Neuronal stem cell (in vitro differentiated cells): ENCODE measurements at regions not wholly inside any gene's neighbourhood (a gene's known extent, or its start where the extent isn't known, plus 50 kb on each side); places are given as distances from the start of the nearest gene placed in this dataset.

ENCODE experiments used
- DNase-seq: peaks from one replicate; pipeline ENCODE4 v3.0.0-alpha.2; 2013; ENCODE audit warnings: low spot score
- H2AFZ ChIP-seq: one replicate; pipeline ENCODE4 v1.6.1; 2013; ENCODE audit warnings: mild to moderate bottlenecking, low read length, inconsistent platforms
- H2AK5ac ChIP-seq: 2 replicates; pipeline ENCODE4 v1.6.1; 2013; ENCODE audit warnings: low read depth, mild to moderate bottlenecking, inconsistent platforms, low read length, moderate library complexity, mixed read lengths
- H2BK120ac ChIP-seq: 2 replicates; pipeline ENCODE4 v1.6.1; 2013; ENCODE audit warnings: low read depth, mild to moderate bottlenecking, inconsistent platforms, low read length, moderate library complexity, mixed read lengths
- H2BK12ac ChIP-seq: one replicate; pipeline ENCODE4 v1.6.1; 2013; ENCODE audit warnings: low read length, inconsistent platforms
- H2BK15ac ChIP-seq: 2 replicates; pipeline ENCODE4 v1.6.1; 2013; ENCODE audit warnings: mild to moderate bottlenecking, low read length, inconsistent platforms, mixed read lengths
- H2BK5ac ChIP-seq: one replicate; pipeline ENCODE4 v1.6.1; 2013; ENCODE audit warnings: inconsistent platforms, mild to moderate bottlenecking, low read length, moderate library complexity
- H3K14ac ChIP-seq: one replicate; pipeline ENCODE4 v1.6.1; 2013; ENCODE audit warnings: low read length, inconsistent platforms
- H3K18ac ChIP-seq: 2 replicates; pipeline ENCODE4 v1.6.1; 2013; ENCODE audit warnings: low read length, inconsistent platforms
- H3K23ac ChIP-seq: 2 replicates; pipeline ENCODE4 v1.6.1; 2013; ENCODE audit warnings: low read depth, mild to moderate bottlenecking, mixed read lengths, low read length, inconsistent platforms; ENCODE audit not compliant: poor library complexity
- H3K27ac ChIP-seq: replicated peaks from 3 replicates; pipeline ENCODE4 v1.5.1; 2013; ENCODE audit warnings: low read length, inconsistent platforms
- H3K27me3 ChIP-seq, 3 experiments: 2 replicates each; pipeline ENCODE4 v1.6.1; 2013; ENCODE audit warnings: low read length in 3 of 3, mild to moderate bottlenecking in 2 of 3, inconsistent platforms in 1 of 3, low read depth in 1 of 3, mixed read lengths in 1 of 3, moderate library complexity in 1 of 3; ENCODE audit not compliant: control insufficient read depth in 3 of 3, insufficient read depth in 3 of 3
- H3K36me3 ChIP-seq, 2 donors: replicated peaks in 1 of 2; 2 replicates each; pipeline ENCODE4 v1.6.1; 2013; ENCODE audit warnings: low read length in 2 of 2; ENCODE audit not compliant: control insufficient read depth in 2 of 2, insufficient read depth in 2 of 2
- H3K4ac ChIP-seq: 2 replicates; pipeline ENCODE4 v1.6.1; 2013; ENCODE audit warnings: inconsistent platforms, mild to moderate bottlenecking, low read length, moderate library complexity
- H3K4me1 ChIP-seq, 2 donors: 1 replicate in 1 of 2; 2 replicates in 1 of 2; pipeline ENCODE4 v1.6.1; 2013; ENCODE audit warnings: low read length in 2 of 2, low read depth in 1 of 2; ENCODE audit not compliant: control insufficient read depth in 2 of 2, insufficient read depth in 1 of 2
- H3K4me2 ChIP-seq: one replicate; pipeline ENCODE4 v1.6.1; 2013; ENCODE audit warnings: mild to moderate bottlenecking, low read length, inconsistent platforms; ENCODE audit not compliant: insufficient read depth, poor library complexity, severe bottlenecking
- H3K4me3 ChIP-seq, 2 donors: 2 replicates each; pipeline ENCODE4 v1.5.1; 2013; ENCODE audit warnings: low read length in 2 of 2, mild to moderate bottlenecking in 2 of 2, inconsistent platforms in 1 of 2, moderate library complexity in 1 of 2
- H3K79me1 ChIP-seq: one replicate; pipeline ENCODE4 v1.6.1; 2013; ENCODE audit warnings: low read depth, mild to moderate bottlenecking, inconsistent platforms, low read length, moderate library complexity
- H3K9ac ChIP-seq: one replicate; pipeline ENCODE4 v1.6.1; 2013; ENCODE audit warnings: mild to moderate bottlenecking, low read depth, low read length, inconsistent platforms; ENCODE audit not compliant: poor library complexity
- H3K9me3 ChIP-seq, 2 donors: replicated peaks in 1 of 2; 2 replicates each; pipeline versions ENCODE3 to v1.6.1; 2013; ENCODE audit warnings: low read length in 2 of 2, mild to moderate bottlenecking in 2 of 2, inconsistent platforms in 1 of 2, low read depth in 1 of 2, mixed read lengths in 1 of 2, moderate library complexity in 1 of 2; ENCODE audit not compliant: control insufficient read depth in 2 of 2, insufficient read depth in 1 of 2
- H4K8ac ChIP-seq: one replicate; pipeline ENCODE4 v1.6.1; 2013; ENCODE audit warnings: low read depth, mild to moderate bottlenecking, inconsistent platforms, low read length, moderate library complexity
- H4K91ac ChIP-seq: one replicate; pipeline ENCODE4 v1.6.1; 2013; ENCODE audit warnings: low read length, low read depth, mild to moderate bottlenecking, inconsistent platforms; ENCODE audit not compliant: poor library complexity
- WGBS, 2 donors: extraction: QIAGEN DNeasy Blood & Tissue Kit; methylation state at CpG; one replicate each; pipeline ENCODE4 v1.1.7; 2013; ENCODE audit warnings: missing lambda C conversion rate in 2 of 2, mixed read lengths in 1 of 2; ENCODE audit not compliant: insufficient read length in 2 of 2, insufficient replicate concordance in 1 of 2; ENCODE audit errors: extremely low coverage in 2 of 2; 5-methylcytosine and 5-hydroxymethylcytosine counted together

- H2BK5ac ChIP-seq = no peak overlapping the region
- no peak overlapping the region for H3K23ac ChIP-seq
- no peaks in the 10 kb centered on the region for H3K36me3 ChIP-seq
- H2BK15ac ChIP-seq = no peak overlapping the region
- no peak overlapping the region for H4K91ac ChIP-seq
- no peak overlapping the region for H3K14ac ChIP-seq
- no peak overlapping the region for H2AFZ ChIP-seq
- no peaks in the 10 kb centered on the region for H3K9me3 ChIP-seq
- no peak overlapping the region for H2BK120ac ChIP-seq
- H3K9ac ChIP-seq = no peak overlapping the region
- no peak overlapping the region for H3K4me2 ChIP-seq
- H2AK5ac ChIP-seq = no peak overlapping the region
- no peak overlapping the region for H4K8ac ChIP-seq
- no peak for DNase-seq
- no peak overlapping the region for H3K4me3 ChIP-seq
- no peak overlapping the region for H3K18ac ChIP-seq
- H3K4me1 ChIP-seq = no peaks in the 10 kb centered on the region
- no peak overlapping the region for H3K27ac ChIP-seq
- H3K79me1 ChIP-seq = no peaks in the 10 kb centered on the region
- no peak overlapping the region for H2BK12ac ChIP-seq
- H3K4ac ChIP-seq = no peak overlapping the region
- no peaks in the 10 kb centered on the region for H3K27me3 ChIP-seq
Measured at GRCh38 chr2:224211181-224211480, 172.0 kb upstream of the SERPINE2 start.

- Histone ChIP-seq H3K4me1 (no peaks in the 10 kb centered on the region), H3K9ac (no peak overlapping the region), H3K4ac (no peak overlapping the region), H2AK5ac (no peak overlapping the region), H3K18ac (no peak overlapping the region), H2BK5ac (no peak overlapping the region), H4K91ac (no peak overlapping the region), H3K79me1 (no peaks in the 10 kb centered on the region), H3K4me2 (no peak overlapping the region), H3K9me3 (no peaks in the 10 kb centered on the region), H3K14ac (no peak overlapping the region), H2AFZ (no peak overlapping the region), H3K4me3 (no peak overlapping the region), H2BK12ac (no peak overlapping the region), H3K27ac (no peak overlapping the region), H3K23ac (no peak overlapping the region), H2BK15ac (no peak overlapping the region), H4K8ac (no peak overlapping the region), H2BK120ac (no peak overlapping the region), H3K36me3 (no peaks in the 10 kb centered on the region), H3K27me3 (no peaks in the 10 kb centered on the region)
- WGBS, 2 donors = no CpG with 5 or more reads among the region's 6 CpGs
- DNase-seq = no peak
Measured at GRCh38 chr2:224210286-224211180, 171.4 kb upstream of the SERPINE2 start.

GRCh38 chr2:224209555-224210285 lies 170.6 kb upstream of the SERPINE2 start:
- Histone ChIP-seq H3K14ac (no peak overlapping the region), H4K8ac (no peak overlapping the region), H3K36me3 (no peaks in the 10 kb centered on the region), H2AFZ (no peak overlapping the region), H3K23ac (no peak overlapping the region), H4K91ac (no peak overlapping the region), H3K4me1 (no peaks in the 10 kb centered on the region), H3K9ac (no peak overlapping the region), H3K4me3 (no peak overlapping the region), H2BK15ac (no peak overlapping the region), H2BK120ac (no peak overlapping the region), H3K27ac (no peak overlapping the region), H3K4me2 (no peak overlapping the region), H3K79me1 (no peaks in the 10 kb centered on the region), H3K9me3 (no peaks in the 10 kb centered on the region), H2BK12ac (no peak overlapping the region), H3K27me3 (no peaks in the 10 kb centered on the region), H2AK5ac (no peak overlapping the region), H3K4ac (no peak overlapping the region), H2BK5ac (no peak overlapping the region), H3K18ac (no peak overlapping the region)
- no peak for DNase-seq
- no CpG with 5 or more reads among the region's 9 CpGs for WGBS, 2 donors

- no peaks in the 10 kb centered on the region for H3K36me3 ChIP-seq
- no peak overlapping the region for H4K8ac ChIP-seq
- H3K27me3 ChIP-seq = no peaks in the 10 kb centered on the region
- H3K79me1 ChIP-seq = no peaks in the 10 kb centered on the region
- no peak overlapping the region for H2BK12ac ChIP-seq
- no peaks in the 10 kb centered on the region for H3K4me1 ChIP-seq
- H3K4me2 ChIP-seq = no peak overlapping the region
- H3K27ac ChIP-seq = no peak overlapping the region
- H3K4me3 ChIP-seq = no peak overlapping the region
- H3K9ac ChIP-seq = no peak overlapping the region
- no peak overlapping the region for H2BK15ac ChIP-seq
- H3K23ac ChIP-seq = no peak overlapping the region
- no peak overlapping the region for H2AFZ ChIP-seq
- H3K4ac ChIP-seq = no peak overlapping the region
- H3K9me3 ChIP-seq = no peaks in the 10 kb centered on the region
- H2AK5ac ChIP-seq = no peak overlapping the region
- no CpG with 5 or more reads among the region's 1 CpG for WGBS, 2 donors
- H3K14ac ChIP-seq = no peak overlapping the region
- DNase-seq = no peak
- no peak overlapping the region for H4K91ac ChIP-seq
- H2BK120ac ChIP-seq = no peak overlapping the region
- no peak overlapping the region for H3K18ac ChIP-seq
- no peak overlapping the region for H2BK5ac ChIP-seq
Measured at GRCh38 chr2:224208443-224208842, 169.4 kb upstream of the SERPINE2 start.
